ENCODE measurements at regions not wholly inside any gene's neighbourhood (a gene's known extent, or its start where the extent isn't known, plus 50 kb on each side); places are given as distances from the start of the nearest gene placed in this dataset.

- Histone ChIP-seq H3K9ac (ENCODE audit: control insufficient read depth, extremely low read depth, insufficient read depth, low read length) (no peak overlapping the region), H3K79me2 (ENCODE audit: control insufficient read depth, insufficient read depth, low read length) (no peaks in the 10 kb centered on the region), H3K36me3 (ENCODE audit: control insufficient read depth in 2 of 2, extremely low read depth in 1 of 2, insufficient read depth in 2 of 2, low read length in 2 of 2) (no peaks in the 10 kb centered on the region), H3K4me3 (ENCODE audit: control insufficient read depth in 2 of 3, extremely low read depth in 1 of 3, insufficient read depth in 2 of 3, low read depth in 1 of 3, low read length in 3 of 3) (no peak overlapping the region), H3K9me1 (ENCODE audit: control insufficient read depth, extremely low read depth, insufficient read depth, low read length) (no peaks in the 10 kb centered on the region), H3K4me2 (ENCODE audit: control insufficient read depth, extremely low read depth, insufficient read depth, low read depth, low read length) (no peak overlapping the region), H3K27me3 (ENCODE audit: control insufficient read depth, extremely low read depth, insufficient read depth, low read length) (no peaks in the 10 kb centered on the region), H3K9me3 (ENCODE audit: control insufficient read depth, low read depth, low read length) (no peaks in the 10 kb centered on the region), H2AFZ (ENCODE audit: control insufficient read depth, low read length) (no peak overlapping the region), H3K4me1 (ENCODE audit: control insufficient read depth, extremely low read depth, insufficient read depth, low read length) (no peaks in the 10 kb centered on the region), H3K27ac (ENCODE audit: control insufficient read depth, insufficient read depth, low read length) (no peak overlapping the region), H4K20me1 (ENCODE audit: control insufficient read depth, extremely low read depth, insufficient read depth, low read length) (no peaks in the 10 kb centered on the region)
- no peak for TF ChIP-seq CTCF (optimal IDR thresholded peaks at IDR 0.05 in 1 of 3, IDR thresholded peaks at IDR 0.05 in 1 of 3, conservative IDR thresholded peaks at IDR 0.05 in 1 of 3; ENCODE audit: extremely low read depth in 1 of 3, insufficient read depth in 2 of 3, low read length in 3 of 3)
- TF ChIP-seq EZH2 (IDR thresholded peaks at IDR 0.05; ENCODE audit: low read length): no peak
- dilution Hi-C loops (cut with MboI; ENCODE audit: extremely low pct_ligation_motif_present, low sequenced_read_pairs): no loop called here
- DNase-seq (ENCODE audit: low read depth, low spot score) (no peak), FAIRE-seq (no peak)
These were observed 199.6 kb upstream of the C1orf87 start for GRCh38 chr1:60273185-60273584.

- H3K9me1 ChIP-seq (ENCODE audit: control insufficient read depth, extremely low read depth, insufficient read depth, low read length): no peaks in the 10 kb centered on the region
These were observed 197.5 kb upstream of the C1orf87 start for GRCh38 chr1:60271041-60271440.

More at GRCh38 chr1:60271041-60271440, 197.5 kb upstream of the C1orf87 start:
- Histone ChIP-seq H3K4me2 (ENCODE audit: control insufficient read depth, extremely low read depth, insufficient read depth, low read depth, low read length) (no peak overlapping the region), H3K36me3 (ENCODE audit: control insufficient read depth in 2 of 2, extremely low read depth in 1 of 2, insufficient read depth in 2 of 2, low read length in 2 of 2) (no peaks in the 10 kb centered on the region), H3K4me3 (ENCODE audit: control insufficient read depth in 2 of 3, extremely low read depth in 1 of 3, insufficient read depth in 2 of 3, low read depth in 1 of 3, low read length in 3 of 3) (no peak overlapping the region), H2AFZ (ENCODE audit: control insufficient read depth, low read length) (no peak overlapping the region), H4K20me1 (ENCODE audit: control insufficient read depth, extremely low read depth, insufficient read depth, low read length) (no peaks in the 10 kb centered on the region), H3K9ac (ENCODE audit: control insufficient read depth, extremely low read depth, insufficient read depth, low read length) (no peak overlapping the region), H3K27me3 (ENCODE audit: control insufficient read depth, extremely low read depth, insufficient read depth, low read length) (no peaks in the 10 kb centered on the region), H3K79me2 (ENCODE audit: control insufficient read depth, insufficient read depth, low read length) (no peaks in the 10 kb centered on the region), H3K9me3 (ENCODE audit: control insufficient read depth, low read depth, low read length) (no peaks in the 10 kb centered on the region), H3K4me1 (ENCODE audit: control insufficient read depth, extremely low read depth, insufficient read depth, low read length) (no peaks in the 10 kb centered on the region), H3K27ac (ENCODE audit: control insufficient read depth, insufficient read depth, low read length) (no peak overlapping the region)
- no peak for TF ChIP-seq EZH2 (IDR thresholded peaks at IDR 0.05; ENCODE audit: low read length)
- no peak for TF ChIP-seq CTCF (optimal IDR thresholded peaks at IDR 0.05 in 1 of 3, IDR thresholded peaks at IDR 0.05 in 1 of 3, conservative IDR thresholded peaks at IDR 0.05 in 1 of 3; ENCODE audit: extremely low read depth in 1 of 3, insufficient read depth in 2 of 3, low read length in 3 of 3)
- dilution Hi-C loops (cut with MboI; ENCODE audit: extremely low pct_ligation_motif_present, low sequenced_read_pairs): no loop called here
- FAIRE-seq (no peak), DNase-seq (ENCODE audit: low read depth, low spot score) (no peak)

Measured in keratinocyte (primary cell).